ENCODE measurements at regions not wholly inside any gene's neighbourhood (a gene's known extent, or its start where the extent isn't known, plus 50 kb on each side); places are given as distances from the start of the nearest gene placed in this dataset.

- DNase-seq (no peak), ATAC-seq (no peak)
- Histone ChIP-seq H3K27ac (ENCODE audit: low read length) (no peak overlapping the region), H3K27me3 (ENCODE audit: low read length) (no peaks in the 10 kb centered on the region), H3K4me2 (ENCODE audit: low read length) (no peak overlapping the region), H3K36me3 (ENCODE audit: low read depth, low read length) (no peaks in the 10 kb centered on the region), H3K4me3 (ENCODE audit: low read length) (no peak overlapping the region), H3K9me3 (ENCODE audit: low read length) (no peaks in the 10 kb centered on the region), H4K20me1 (ENCODE audit: low read length) (no peaks in the 10 kb centered on the region), H3K9ac (ENCODE audit: low read length) (no peak overlapping the region), H2AFZ (ENCODE audit: low read length) (no peak overlapping the region), H3K4me1 (ENCODE audit: insufficient read depth, low read length) (no peaks in the 10 kb centered on the region), H3K9me2 (replicated peaks; ENCODE audit: low read length) (no peaks in the 10 kb centered on the region), H3F3A (ENCODE audit: low read length, unreplicated experiment) (no peaks in the 10 kb centered on the region), H3K79me2 (ENCODE audit: low read length) (no peaks in the 10 kb centered on the region)
- TF ChIP-seq EZH2phosphoT487 (IDR thresholded peaks at IDR 0.05; ENCODE audit: borderline replicate concordance, low read length) (no peak), CTCF (conservative IDR thresholded peaks at IDR 0.05; ENCODE audit: low read depth, low read length) (no peak), EZH2 (IDR thresholded peaks at IDR 0.05; ENCODE audit: low read length, unreplicated experiment) (no peak)
- ChIA-PET CTCF (no interaction called here), POLR2A (ENCODE audit: unreplicated experiment) (interaction anchor here (0.6 kb wide), 1 partner anchor 10 kb away, joined by 3 read pairs; no protein-coding TSS in a partner anchor)
- BruUV-seq (replicated peaks) = no TSS peak
- intact Hi-C loops (cut with micrococcal nuclease) = no loop called here
Observed at GRCh38 chr9:108069991-108070390, 580.4 kb upstream of the KLF4 start.

GRCh38 chr9:108062680-108063079, 573.1 kb upstream of the KLF4 start:
- DNase-seq (no peak), ATAC-seq (no peak)
- Histone ChIP-seq H3K27ac (ENCODE audit: low read length) (no peak overlapping the region), H2AFZ (ENCODE audit: low read length) (no peak overlapping the region), H4K20me1 (ENCODE audit: low read length) (no peaks in the 10 kb centered on the region), H3K4me2 (ENCODE audit: low read length) (no peak overlapping the region), H3K4me1 (ENCODE audit: insufficient read depth, low read length) (peaks cover 9% of the 10 kb centered on the region), H3K9me3 (ENCODE audit: low read length) (no peaks in the 10 kb centered on the region), H3K79me2 (ENCODE audit: low read length) (no peaks in the 10 kb centered on the region), H3K9me2 (replicated peaks; ENCODE audit: low read length) (no peaks in the 10 kb centered on the region), H3K4me3 (ENCODE audit: low read length) (no peak overlapping the region), H3F3A (ENCODE audit: low read length, unreplicated experiment) (no peaks in the 10 kb centered on the region), H3K9ac (ENCODE audit: low read length) (no peak overlapping the region), H3K36me3 (ENCODE audit: low read depth, low read length) (no peaks in the 10 kb centered on the region), H3K27me3 (ENCODE audit: low read length) (no peaks in the 10 kb centered on the region)
- no peak for TF ChIP-seq EZH2 (IDR thresholded peaks at IDR 0.05; ENCODE audit: low read length, unreplicated experiment)
- TF ChIP-seq EZH2phosphoT487 (IDR thresholded peaks at IDR 0.05; ENCODE audit: borderline replicate concordance, low read length) = no peak
- TF ChIP-seq CTCF (conservative IDR thresholded peaks at IDR 0.05; ENCODE audit: low read depth, low read length) = no peak
- BruUV-seq (replicated peaks) = no TSS peak
- intact Hi-C loops (cut with micrococcal nuclease) = no loop called here
- CTCF ChIA-PET = no interaction called here
- POLR2A ChIA-PET (ENCODE audit: unreplicated experiment) = no interaction called here

- CTCF ChIA-PET = no interaction called here
- H4K20me1 ChIP-seq (ENCODE audit: low read length) = no peaks in the 10 kb centered on the region
- POLR2A ChIA-PET (ENCODE audit: unreplicated experiment) = no interaction called here
- no peak for DNase-seq
- no peaks in the 10 kb centered on the region for H3K9me3 ChIP-seq (ENCODE audit: low read length)
- H2AFZ ChIP-seq (ENCODE audit: low read length) = no peak overlapping the region
- no peak for ATAC-seq
- intact Hi-C loops (cut with micrococcal nuclease) = no loop called here
- no peak overlapping the region for H3K27ac ChIP-seq (ENCODE audit: low read length)
- H3K79me2 ChIP-seq (ENCODE audit: low read length) = no peaks in the 10 kb centered on the region
- BruUV-seq (replicated peaks) = no TSS peak
- peaks cover 28% of the 10 kb centered on the region for H3K4me1 ChIP-seq (ENCODE audit: insufficient read depth, low read length)
- H3K4me3 ChIP-seq (ENCODE audit: low read length) = no peak overlapping the region
- no peaks in the 10 kb centered on the region for H3K27me3 ChIP-seq (ENCODE audit: low read length)
- TF ChIP-seq EZH2 (IDR thresholded peaks at IDR 0.05; ENCODE audit: low read length, unreplicated experiment) (no peak), CTCF (conservative IDR thresholded peaks at IDR 0.05; ENCODE audit: low read depth, low read length) (no peak), EZH2phosphoT487 (IDR thresholded peaks at IDR 0.05; ENCODE audit: borderline replicate concordance, low read length) (no peak)
- H3K9ac ChIP-seq (ENCODE audit: low read length) = no peak overlapping the region
- no peaks in the 10 kb centered on the region for H3K9me2 ChIP-seq (replicated peaks; ENCODE audit: low read length)
- H3F3A ChIP-seq (ENCODE audit: low read length, unreplicated experiment) = peaks cover 8% of the 10 kb centered on the region
- no peaks in the 10 kb centered on the region for H3K36me3 ChIP-seq (ENCODE audit: low read depth, low read length)
- no peak overlapping the region for H3K4me2 ChIP-seq (ENCODE audit: low read length)
Observed at GRCh38 chr9:108060175-108060574, 570.6 kb upstream of the KLF4 start.
